ENCODE measurements at regions not wholly inside any gene's neighbourhood (a gene's known extent, or its start where the extent isn't known, plus 50 kb on each side); places are given as distances from the start of the nearest gene placed in this dataset.

- TF ChIP-seq CTCF (IDR thresholded peaks at IDR 0.05; ENCODE audit: unreplicated experiment): no peak
- Mint-ChIP-seq H3K4me1 (ENCODE audit: unreplicated experiment) (no peaks in the 10 kb centered on the region), H3K9me3 (ENCODE audit: unreplicated experiment) (no peaks in the 10 kb centered on the region), H3K27me3 (ENCODE audit: unreplicated experiment) (no peaks in the 10 kb centered on the region), H3K36me3 (ENCODE audit: low read depth, unreplicated experiment) (no peaks in the 10 kb centered on the region), H3K27ac (ENCODE audit: unreplicated experiment) (no peak overlapping the region), H3K4me3 (ENCODE audit: unreplicated experiment) (no peak overlapping the region)
- DNase-seq (ENCODE audit: low spot score): no peak
Observed at GRCh38 chr4:132387060-132387459, 762.0 kb upstream of the PCDH10 start.

GRCh38 chr4:132395561-132395960 is 753.5 kb upstream of the PCDH10 start:
- H3K4me1 Mint-ChIP-seq (ENCODE audit: unreplicated experiment): no peaks in the 10 kb centered on the region
- H3K36me3 Mint-ChIP-seq (ENCODE audit: low read depth, unreplicated experiment): no peaks in the 10 kb centered on the region
- no peak for TF ChIP-seq CTCF (IDR thresholded peaks at IDR 0.05; ENCODE audit: unreplicated experiment)
- no peak overlapping the region for H3K27ac Mint-ChIP-seq (ENCODE audit: unreplicated experiment)
- H3K4me3 Mint-ChIP-seq (ENCODE audit: unreplicated experiment): no peak overlapping the region
- no peak for DNase-seq (ENCODE audit: low spot score)
- H3K27me3 Mint-ChIP-seq (ENCODE audit: unreplicated experiment): no peaks in the 10 kb centered on the region
- H3K9me3 Mint-ChIP-seq (ENCODE audit: unreplicated experiment): no peaks in the 10 kb centered on the region

- DNase-seq (ENCODE audit: low spot score): no peak
- no peaks in the 10 kb centered on the region for H3K4me1 Mint-ChIP-seq (ENCODE audit: unreplicated experiment)
- no peaks in the 10 kb centered on the region for H3K36me3 Mint-ChIP-seq (ENCODE audit: low read depth, unreplicated experiment)
- no peaks in the 10 kb centered on the region for H3K27me3 Mint-ChIP-seq (ENCODE audit: unreplicated experiment)
- no peak overlapping the region for H3K4me3 Mint-ChIP-seq (ENCODE audit: unreplicated experiment)
- H3K27ac Mint-ChIP-seq (ENCODE audit: unreplicated experiment): no peak overlapping the region
- no peak for TF ChIP-seq CTCF (IDR thresholded peaks at IDR 0.05; ENCODE audit: unreplicated experiment)
- no peaks in the 10 kb centered on the region for H3K9me3 Mint-ChIP-seq (ENCODE audit: unreplicated experiment)
Observed at GRCh38 chr4:132396636-132397035, 752.5 kb upstream of the PCDH10 start.

- TF ChIP-seq CTCF (IDR thresholded peaks at IDR 0.05; ENCODE audit: unreplicated experiment): no peak
- no peak for DNase-seq (ENCODE audit: low spot score)
- H3K27ac Mint-ChIP-seq (ENCODE audit: unreplicated experiment): no peak overlapping the region
- H3K4me3 Mint-ChIP-seq (ENCODE audit: unreplicated experiment): no peak overlapping the region
- no peaks in the 10 kb centered on the region for H3K27me3 Mint-ChIP-seq (ENCODE audit: unreplicated experiment)
- H3K4me1 Mint-ChIP-seq (ENCODE audit: unreplicated experiment): no peaks in the 10 kb centered on the region
- H3K36me3 Mint-ChIP-seq (ENCODE audit: low read depth, unreplicated experiment): peaks cover 10% of the 10 kb centered on the region
- H3K9me3 Mint-ChIP-seq (ENCODE audit: unreplicated experiment): peaks cover 4% of the 10 kb centered on the region
Observed at GRCh38 chr4:132417220-132417619, 731.9 kb upstream of the PCDH10 start.

- no peak overlapping the region for H3K4me3 Mint-ChIP-seq (ENCODE audit: unreplicated experiment)
- H3K27ac Mint-ChIP-seq (ENCODE audit: unreplicated experiment): no peak overlapping the region
- H3K4me1 Mint-ChIP-seq (ENCODE audit: unreplicated experiment): no peaks in the 10 kb centered on the region
- H3K9me3 Mint-ChIP-seq (ENCODE audit: unreplicated experiment): no peaks in the 10 kb centered on the region
- H3K36me3 Mint-ChIP-seq (ENCODE audit: low read depth, unreplicated experiment): no peaks in the 10 kb centered on the region
- DNase-seq (ENCODE audit: low spot score): no peak
- TF ChIP-seq CTCF (IDR thresholded peaks at IDR 0.05; ENCODE audit: unreplicated experiment): no peak
- no peaks in the 10 kb centered on the region for H3K27me3 Mint-ChIP-seq (ENCODE audit: unreplicated experiment)
Observed at GRCh38 chr4:132427125-132427524, 722.0 kb upstream of the PCDH10 start.
